Uterus (tissue), 3 donors: ENCODE measurements at regions not wholly inside any gene's neighbourhood (a gene's known extent, or its start where the extent isn't known, plus 50 kb on each side); places are given as distances from the start of the nearest gene placed in this dataset.

ENCODE experiments used
- DNase-seq, 2 donors: peaks; one replicate each; pipeline ENCODE4 v3.0.0-alpha.2; 2019 to 2020
- H3K27ac ChIP-seq, 2 donors: fragments of 200-600 bp; sonication (generic); 1 replicate in 1 of 2; 2 replicates in 1 of 2; pipeline ENCODE4 v1.5.1; 2016 to 2018
- H3K27me3 ChIP-seq, 2 donors: fragments of 200-600 bp; sonication (generic); one replicate each; pipeline ENCODE4 v1.5.1; 2018 to 2019; ENCODE audit warnings: control low read depth in 1 of 2
- H3K36me3 ChIP-seq, 2 donors: fragments of 200-600 bp; sonication (generic); one replicate each; pipeline ENCODE4 v1.5.1; 2019; ENCODE audit warnings: control low read depth in 1 of 2
- H3K4me1 ChIP-seq, 2 donors: fragments of 200-600 bp; sonication (generic); one replicate each; pipeline ENCODE4 v1.5.1; 2018 to 2019; ENCODE audit warnings: control low read depth in 1 of 2
- H3K4me3 ChIP-seq, 2 donors: fragments of 200-600 bp; sonication (generic); 1 replicate in 1 of 2; 2 replicates in 1 of 2; pipeline ENCODE4 v1.5.1; 2018 to 2019; ENCODE audit warnings: mild to moderate bottlenecking in 1 of 2
- H3K9me3 ChIP-seq, 2 donors: fragments of 200-600 bp; sonication (generic); one replicate each; pipeline ENCODE4 v1.5.1; 2019; ENCODE audit warnings: control low read depth in 1 of 2
- POLR2A ChIP-seq, 2 donors: fragments of 450-650 bp; IDR thresholded peaks; one replicate each; pipeline ENCODE4 v1.6.1; 2016; ENCODE audit warnings: antibody characterized with exemption in 2 of 2, mild to moderate bottlenecking in 1 of 2, moderate library complexity in 1 of 2
- intact Hi-C: fragments of 100-400 bp; cut with DNase I; formaldehyde crosslinking; loops from one replicate; pipeline ENCODE4 v1.15.1; 2023; ENCODE audit warnings: low total_unique reads
- TF ChIP-seq, protein P1 (sequence below), 4 experiments: fragments of 200-600 bp in 2 of 4; fragments of 450-650 bp in 2 of 4; sonication (generic) in 2 of 4; IDR thresholded peaks; one replicate each; pipeline ENCODE4 v1.5.1; 2016 to 2019; ENCODE audit warnings: antibody characterized with exemption in 4 of 4, mild to moderate bottlenecking in 2 of 4, moderate library complexity in 1 of 4
- donor health status: DM: yes; HTN: yes; CAD: no.

DNA sequence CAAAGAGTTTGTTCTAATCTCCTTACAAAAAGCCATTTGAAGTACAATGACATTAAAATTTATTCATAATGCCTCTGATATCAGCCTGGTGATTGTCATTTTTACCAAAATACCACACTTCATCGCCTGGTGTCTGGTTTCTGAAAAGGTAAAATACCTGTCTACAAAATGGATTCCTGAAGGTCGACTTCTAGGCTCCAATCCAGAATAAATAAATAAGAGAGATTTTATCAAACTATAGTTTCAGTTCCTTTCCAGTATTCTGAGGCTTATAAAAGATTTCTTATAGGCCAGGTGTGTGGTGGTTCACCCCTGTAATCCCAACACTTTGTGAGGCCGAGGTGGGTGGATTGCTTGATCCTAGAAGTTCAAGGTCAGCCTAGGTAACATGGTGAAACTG, 340.7 kb downstream of the SLC16A7 start:
- intact Hi-C loops, result no loop called here
- no peaks in the 10 kb centered on the region for H3K4me1 ChIP-seq
- H3K4me3 ChIP-seq, result no peak overlapping the region
- no peak overlapping the region for H3K27ac ChIP-seq
- H3K36me3 ChIP-seq, result no peaks in the 10 kb centered on the region
- no peaks in the 10 kb centered on the region for H3K27me3 ChIP-seq
- no peaks in the 10 kb centered on the region for H3K9me3 ChIP-seq
- no peak for DNase-seq
- no peak for TF ChIP-seq POLR2A (IDR thresholded peaks at IDR 0.05)
- TF ChIP-seq, protein P1, sequence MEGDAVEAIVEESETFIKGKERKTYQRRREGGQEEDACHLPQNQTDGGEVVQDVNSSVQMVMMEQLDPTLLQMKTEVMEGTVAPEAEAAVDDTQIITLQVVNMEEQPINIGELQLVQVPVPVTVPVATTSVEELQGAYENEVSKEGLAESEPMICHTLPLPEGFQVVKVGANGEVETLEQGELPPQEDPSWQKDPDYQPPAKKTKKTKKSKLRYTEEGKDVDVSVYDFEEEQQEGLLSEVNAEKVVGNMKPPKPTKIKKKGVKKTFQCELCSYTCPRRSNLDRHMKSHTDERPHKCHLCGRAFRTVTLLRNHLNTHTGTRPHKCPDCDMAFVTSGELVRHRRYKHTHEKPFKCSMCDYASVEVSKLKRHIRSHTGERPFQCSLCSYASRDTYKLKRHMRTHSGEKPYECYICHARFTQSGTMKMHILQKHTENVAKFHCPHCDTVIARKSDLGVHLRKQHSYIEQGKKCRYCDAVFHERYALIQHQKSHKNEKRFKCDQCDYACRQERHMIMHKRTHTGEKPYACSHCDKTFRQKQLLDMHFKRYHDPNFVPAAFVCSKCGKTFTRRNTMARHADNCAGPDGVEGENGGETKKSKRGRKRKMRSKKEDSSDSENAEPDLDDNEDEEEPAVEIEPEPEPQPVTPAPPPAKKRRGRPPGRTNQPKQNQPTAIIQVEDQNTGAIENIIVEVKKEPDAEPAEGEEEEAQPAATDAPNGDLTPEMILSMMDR (IDR thresholded peaks at IDR 0.05), result no peak

GRCh38 chr12:59937148-59937547, 341.3 kb downstream of the SLC16A7 start:
- no peak for TF ChIP-seq POLR2A (IDR thresholded peaks at IDR 0.05)
- TF ChIP-seq, protein P1 (IDR thresholded peaks at IDR 0.05), result no peak

DNA sequence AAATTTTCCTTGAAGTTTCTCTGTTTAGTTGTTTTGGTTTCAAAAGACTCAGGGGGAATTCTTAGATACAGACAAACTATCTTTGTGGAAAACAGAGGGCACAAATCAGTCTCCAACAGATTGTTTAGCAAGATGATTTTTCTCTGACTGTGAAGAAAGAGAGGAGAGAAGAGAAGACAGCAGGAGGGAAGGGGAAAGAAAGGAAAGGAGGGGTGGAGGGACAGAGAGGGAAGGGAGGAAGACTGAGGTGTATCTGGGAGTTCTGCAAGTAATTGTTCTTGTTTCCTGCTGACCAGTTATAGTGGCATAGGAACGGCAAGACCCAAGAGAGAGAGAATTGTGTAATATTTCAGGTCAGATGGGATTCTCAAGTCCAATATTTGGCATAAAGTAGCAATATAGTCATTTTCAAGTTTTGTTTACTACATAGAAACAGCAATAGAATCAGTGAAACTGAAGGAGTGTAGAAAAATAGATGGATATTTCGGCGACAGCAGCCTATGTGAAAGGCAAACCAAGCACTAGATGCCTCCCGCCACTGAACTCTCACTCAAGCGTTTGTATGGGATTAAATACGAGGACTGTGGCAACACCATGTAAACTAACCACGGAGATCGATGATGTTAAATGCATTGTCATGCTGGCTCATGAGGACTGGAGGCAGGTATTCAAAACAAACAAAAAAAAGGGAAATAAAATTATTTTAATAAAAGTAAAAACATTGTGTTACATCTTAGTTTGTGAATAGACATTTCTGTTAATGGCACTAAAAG, 342.5 kb downstream of the SLC16A7 start:
- intact Hi-C loops, result no loop called here
- Histone ChIP-seq H3K27me3 (no peaks in the 10 kb centered on the region), H3K4me3 (no peak overlapping the region), H3K4me1 (no peaks in the 10 kb centered on the region), H3K9me3 (no peaks in the 10 kb centered on the region), H3K36me3 (no peaks in the 10 kb centered on the region), H3K27ac (no peak overlapping the region)
- no peak for TF ChIP-seq POLR2A (IDR thresholded peaks at IDR 0.05)
- TF ChIP-seq, protein P1 (IDR thresholded peaks at IDR 0.05), result no peak
- no peak for DNase-seq

More at GRCh38 chr12:59937148-59937547, 341.3 kb downstream of the SLC16A7 start:
- Histone ChIP-seq H3K27me3 (no peaks in the 10 kb centered on the region), H3K4me1 (no peaks in the 10 kb centered on the region), H3K4me3 (no peak overlapping the region), H3K36me3 (no peaks in the 10 kb centered on the region), H3K27ac (no peak overlapping the region), H3K9me3 (no peaks in the 10 kb centered on the region)
- DNase-seq, result no peak
- intact Hi-C loops, result no loop called here

DNA sequence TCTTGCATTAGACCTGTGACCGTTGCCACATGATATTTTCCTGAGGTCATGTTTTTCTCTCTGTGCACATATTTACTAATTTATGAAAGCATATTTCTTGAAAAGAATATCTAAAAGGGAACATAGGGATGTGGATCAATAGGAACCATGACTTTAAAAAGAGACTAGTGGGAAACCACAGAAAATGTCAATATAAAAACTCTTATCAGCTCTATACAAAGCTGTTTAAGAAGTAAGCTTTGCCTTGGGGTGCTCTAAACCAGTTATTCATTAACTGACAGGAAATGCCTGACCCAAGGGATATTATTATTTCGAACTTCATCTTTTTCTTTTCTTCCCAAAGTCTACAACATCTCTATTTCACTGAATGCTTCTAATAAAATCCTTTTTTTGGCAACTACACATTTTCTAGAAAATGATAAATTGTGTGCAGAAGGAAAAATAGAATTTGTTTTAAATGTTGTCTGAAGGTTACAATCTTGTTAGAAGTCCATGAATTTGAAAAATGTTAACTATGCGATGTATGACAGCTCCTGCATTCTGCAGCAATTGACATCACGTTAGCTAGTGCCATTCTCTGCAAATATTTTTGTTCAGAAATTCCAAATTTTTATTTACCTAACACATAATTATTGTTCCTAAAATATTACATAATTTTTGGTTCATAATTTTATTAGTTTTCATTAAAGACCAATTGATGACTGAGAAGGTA, 345.0 kb downstream of the SLC16A7 start:
- DNase-seq, result no peak
- TF ChIP-seq POLR2A (IDR thresholded peaks at IDR 0.05), result no peak
- TF ChIP-seq, protein P1 (IDR thresholded peaks at IDR 0.05), result no peak
- no peak overlapping the region for H3K27ac ChIP-seq
- H3K9me3 ChIP-seq, result no peaks in the 10 kb centered on the region
- no peaks in the 10 kb centered on the region for H3K27me3 ChIP-seq
- no peaks in the 10 kb centered on the region for H3K36me3 ChIP-seq
- H3K4me1 ChIP-seq, result no peaks in the 10 kb centered on the region
- intact Hi-C loops, result no loop called here
- H3K4me3 ChIP-seq, result no peak overlapping the region

GRCh38 chr12:59941461-59941860, 345.6 kb downstream of the SLC16A7 start:
- Histone ChIP-seq H3K27ac (no peak overlapping the region), H3K27me3 (no peaks in the 10 kb centered on the region), H3K4me3 (no peak overlapping the region), H3K36me3 (no peaks in the 10 kb centered on the region), H3K9me3 (no peaks in the 10 kb centered on the region), H3K4me1 (no peaks in the 10 kb centered on the region)
- intact Hi-C loops, result no loop called here
- no peak for DNase-seq
- TF ChIP-seq, protein P1 (IDR thresholded peaks at IDR 0.05), result no peak
- no peak for TF ChIP-seq POLR2A (IDR thresholded peaks at IDR 0.05)
